HG02798 (cell line): ENCODE measurements at regions not wholly inside any gene's neighbourhood (a gene's known extent, or its start where the extent isn't known, plus 50 kb on each side); places are given as distances from the start of the nearest gene placed in this dataset.

ENCODE experiments used
- ATAC-seq: cut with Tn5 transposase; IDR thresholded peaks from one replicate; pipeline ENCODE4 v1.9.1; 2021; ENCODE audit warnings: mild to moderate bottlenecking; ENCODE audit not compliant: unreplicated experiment, poor library complexity

DNA sequence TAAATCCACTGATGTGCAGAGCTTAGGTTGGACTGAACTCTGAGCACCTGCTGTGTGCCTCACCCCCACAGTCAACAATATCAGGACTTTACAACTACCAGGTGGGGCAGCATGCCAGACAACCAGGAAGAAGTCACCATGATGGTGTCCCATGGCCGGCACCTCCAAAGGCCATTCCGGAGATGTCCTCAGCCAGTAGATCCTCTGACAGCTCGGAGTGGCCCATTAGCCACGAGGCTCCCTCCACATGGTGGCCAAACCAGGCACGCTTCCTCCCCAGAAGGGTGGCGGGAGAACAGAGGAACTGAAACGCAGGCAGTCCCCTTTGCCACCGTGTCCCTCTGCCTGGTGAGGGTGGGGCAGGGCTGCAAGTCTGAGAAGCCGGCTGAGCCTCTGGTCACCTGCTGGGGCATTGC, 390.0 kb downstream of the TNS3 start:
- ATAC-seq: no peak

- no peak for ATAC-seq
Observed at GRCh38 chr7:47191316-47191715, 390.6 kb downstream of the TNS3 start.

DNA sequence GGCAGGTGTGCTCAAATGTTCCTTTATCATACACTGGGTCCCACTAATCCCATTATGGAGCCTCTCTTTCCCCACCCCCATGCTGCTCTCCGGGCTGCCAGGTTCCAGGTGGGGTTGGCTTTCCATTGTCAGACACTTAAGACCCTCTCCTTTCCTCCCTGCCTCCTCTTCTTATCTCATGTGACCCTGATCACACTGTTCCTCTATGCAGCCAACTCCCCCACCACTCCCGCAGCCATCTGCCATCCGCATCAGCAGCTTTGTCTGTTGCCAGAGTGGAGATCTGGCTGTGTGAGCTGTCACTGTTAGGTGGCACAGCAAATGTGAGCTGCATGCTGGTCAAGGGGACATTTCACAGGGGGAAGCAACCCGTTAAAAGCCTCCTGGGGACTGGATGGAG, 391.4 kb downstream of the TNS3 start:
- ATAC-seq: no peak

DNA sequence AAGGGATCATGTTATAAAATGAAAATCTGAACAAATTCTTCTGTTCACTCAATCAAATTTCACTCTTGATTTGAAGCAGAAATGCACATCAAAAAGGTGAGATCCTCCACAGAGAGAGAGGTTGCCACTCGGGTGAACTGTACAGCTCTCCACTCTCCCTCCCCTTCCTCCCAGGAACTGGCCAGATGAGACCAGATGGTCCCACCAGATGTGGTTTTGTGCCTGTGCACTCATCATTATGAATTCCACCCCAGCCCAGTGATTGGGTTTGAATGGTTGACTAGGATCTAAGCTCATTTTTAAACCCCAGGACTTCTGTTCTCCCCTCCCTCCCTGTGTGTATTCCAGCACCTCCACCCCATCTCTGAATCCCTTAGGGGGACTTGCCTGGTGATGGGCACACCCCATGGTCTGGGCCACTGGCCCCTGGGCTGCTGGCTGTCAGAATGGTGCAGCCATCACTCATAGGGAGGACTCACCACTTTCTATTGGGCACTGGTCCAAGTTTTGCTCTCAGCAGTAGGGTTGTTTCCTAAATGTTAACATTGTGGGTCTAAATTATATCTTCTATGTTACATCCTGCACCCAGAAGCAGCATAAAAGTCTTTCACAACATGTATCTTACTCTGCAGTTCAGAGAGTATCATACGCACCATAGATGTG, 393.1 kb downstream of the TNS3 start:
- no peak for ATAC-seq

GRCh38 chr7:47188136-47188535, 393.8 kb downstream of the TNS3 start:
- no peak for ATAC-seq

DNA sequence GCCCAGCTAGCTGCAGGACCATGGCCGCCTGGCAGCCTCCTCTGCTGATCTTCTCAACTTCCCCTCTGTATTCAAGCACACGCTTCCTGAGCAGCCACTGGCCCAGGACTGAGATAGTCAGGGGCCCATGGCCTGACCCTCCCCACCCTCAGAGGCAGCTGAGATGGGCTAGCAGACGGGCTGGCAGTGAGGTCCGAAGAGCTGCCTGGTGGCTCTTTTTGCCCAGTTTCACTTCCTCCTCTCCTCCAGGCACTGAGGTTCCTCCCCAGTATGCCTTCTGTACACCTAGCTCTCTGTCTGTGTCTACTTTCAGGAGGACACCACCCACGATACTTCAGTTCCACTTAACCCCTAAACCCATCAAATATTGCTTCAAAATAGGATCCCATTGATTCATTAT, 395.6 kb downstream of the TNS3 start:
- ATAC-seq: peak; percentile 92

DNA sequence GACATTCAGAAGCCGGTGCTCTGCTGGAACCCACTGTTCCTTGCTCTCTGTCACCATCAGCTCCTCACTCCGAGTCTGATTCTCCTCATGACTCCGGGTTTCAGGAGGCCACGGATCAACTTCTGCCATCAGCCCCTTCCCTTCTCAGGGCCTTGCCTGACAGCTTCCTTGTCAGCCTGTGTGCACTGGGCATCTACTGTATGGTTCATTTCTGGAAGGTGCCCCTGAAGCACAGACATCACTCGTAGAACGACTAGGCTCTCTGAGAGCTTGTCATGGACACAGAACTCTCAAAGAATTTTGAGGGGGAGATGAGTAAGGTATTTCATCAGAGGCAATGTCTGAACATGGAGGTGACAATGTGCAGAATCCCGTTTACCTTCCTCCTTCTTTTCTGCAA, 396.1 kb downstream of the TNS3 start:
- no peak for ATAC-seq

- ATAC-seq: no peak
Observed at GRCh38 chr7:47185170-47185569, 396.7 kb downstream of the TNS3 start.

- ATAC-seq: no peak
Observed at GRCh38 chr7:47183862-47184590, 397.9 kb downstream of the TNS3 start.

- ATAC-seq: no peak
Observed at GRCh38 chr7:47181746-47182361, 400.1 kb downstream of the TNS3 start.

GRCh38 chr7:47180516-47180826, 401.4 kb downstream of the TNS3 start:
- ATAC-seq: no peak

DNA sequence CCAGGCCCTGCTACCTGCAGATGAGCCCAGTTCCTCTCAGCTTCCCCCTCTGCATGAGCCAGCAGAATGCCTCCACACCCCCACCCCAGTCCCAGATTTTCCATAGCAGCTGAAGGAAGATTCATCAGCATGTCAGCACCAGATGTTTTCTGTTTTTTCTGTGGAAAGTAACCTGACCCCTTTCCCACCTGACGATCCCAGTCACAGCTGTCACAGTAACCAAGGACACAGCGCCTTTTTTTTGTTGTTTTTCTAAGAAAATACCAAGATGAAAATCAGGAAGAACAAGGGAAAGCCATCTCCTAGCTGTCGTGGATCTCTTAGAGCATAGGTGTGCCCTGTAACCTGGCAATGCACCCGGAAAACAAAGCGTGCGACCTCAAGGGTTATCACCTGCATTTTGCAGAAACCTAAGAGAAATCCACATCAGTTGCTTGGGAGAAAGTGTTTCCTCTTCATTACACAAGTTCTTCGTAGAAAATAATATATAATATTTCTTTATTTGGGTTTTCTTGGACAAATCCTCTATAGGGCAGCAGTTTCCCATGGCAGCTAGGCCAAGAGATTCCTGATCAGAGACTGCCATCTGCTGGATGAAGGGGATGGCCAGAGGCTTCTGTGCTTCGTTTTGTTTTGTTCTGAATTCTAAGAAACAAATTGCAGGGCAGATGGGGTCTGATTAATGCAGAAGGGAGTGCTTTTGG, 401.9 kb downstream of the TNS3 start:
- ATAC-seq: peak; percentile 56

GRCh38 chr7:47172602-47173539, 409.0 kb downstream of the TNS3 start:
- ATAC-seq: peak; percentile 83

GRCh38 chr7:47170516-47170915, 411.4 kb downstream of the TNS3 start:
- no peak for ATAC-seq

DNA sequence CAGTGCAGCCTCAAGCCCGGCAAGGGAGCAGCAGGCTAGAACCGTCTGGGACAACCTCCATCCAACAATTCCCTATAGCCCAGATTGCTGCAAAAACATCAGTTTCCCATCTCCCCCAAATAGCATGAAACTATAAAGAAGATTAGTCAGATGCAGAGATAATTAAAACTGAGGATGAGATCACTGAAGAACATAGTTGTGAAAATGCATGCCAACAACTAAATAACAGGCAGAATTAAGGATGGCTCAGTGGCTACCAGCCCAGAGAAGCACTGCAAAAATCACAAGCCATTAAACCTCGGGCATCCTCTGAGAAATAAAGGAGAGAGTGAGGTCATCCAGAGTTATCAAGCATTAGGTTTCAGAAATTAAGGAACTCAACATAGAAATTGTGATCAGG, 427.1 kb downstream of the TNS3 start:
- ATAC-seq: no peak

GRCh38 chr7:47153576-47153975, 428.3 kb downstream of the TNS3 start:
- no peak for ATAC-seq

- ATAC-seq: no peak
Observed at GRCh38 chr7:47153058-47153457, 428.9 kb downstream of the TNS3 start.

DNA sequence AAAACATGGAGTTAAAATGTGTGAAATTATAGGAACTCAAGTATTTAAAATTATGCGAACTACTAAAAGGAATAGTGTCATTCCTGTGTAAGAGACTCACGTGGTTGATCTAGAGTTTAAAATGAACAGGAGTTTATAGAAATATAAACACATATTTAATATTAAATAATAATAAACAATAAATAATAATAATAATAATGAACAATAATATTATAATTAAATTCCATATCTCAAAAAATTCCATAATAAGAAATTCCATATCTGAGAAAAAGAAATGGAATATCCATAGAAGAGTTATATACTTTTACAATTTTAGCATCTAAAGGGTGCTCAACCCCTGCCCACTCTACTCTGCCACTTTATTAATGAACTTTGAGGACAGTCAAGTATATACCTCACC, 429.6 kb downstream of the TNS3 start:
- ATAC-seq: no peak

DNA sequence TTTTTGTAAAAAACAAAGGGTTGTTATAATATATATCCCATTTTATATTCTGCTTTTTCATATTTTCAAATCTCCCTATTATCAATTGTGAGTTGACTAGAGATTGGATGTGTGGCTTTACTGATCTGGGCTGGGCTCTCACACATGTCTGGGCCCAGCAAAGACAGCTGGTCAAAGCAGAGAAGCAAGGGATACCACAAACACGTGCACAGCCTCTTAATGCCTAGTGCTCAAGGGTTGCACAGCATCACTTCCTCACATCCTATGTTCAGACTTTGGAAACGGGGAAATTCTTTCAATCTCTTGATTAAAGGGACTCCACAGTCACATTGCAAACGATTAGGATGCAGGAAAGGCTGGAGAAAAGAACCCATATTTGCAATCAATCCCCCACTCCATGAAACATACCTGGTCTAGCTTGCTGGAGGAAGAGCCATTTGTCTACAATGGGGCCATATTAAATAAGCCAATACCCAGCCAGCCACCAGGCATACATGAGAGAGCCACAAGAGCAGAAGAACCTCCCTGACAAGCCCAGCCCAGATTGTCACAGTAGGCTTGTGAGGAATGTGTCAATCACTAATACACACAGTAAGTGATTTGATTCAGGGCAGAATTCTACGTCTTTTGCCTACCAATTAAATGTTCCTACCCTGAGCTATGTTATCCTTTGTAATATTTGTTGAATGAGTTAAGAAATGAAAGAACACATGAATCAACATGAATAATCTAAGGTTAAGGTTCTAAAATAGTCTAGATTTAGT, 431.2 kb downstream of the TNS3 start:
- ATAC-seq: no peak
